ENCODE measurements at regions not wholly inside any gene's neighbourhood (a gene's known extent, or its start where the extent isn't known, plus 50 kb on each side); places are given as distances from the start of the nearest gene placed in this dataset.

DNA sequence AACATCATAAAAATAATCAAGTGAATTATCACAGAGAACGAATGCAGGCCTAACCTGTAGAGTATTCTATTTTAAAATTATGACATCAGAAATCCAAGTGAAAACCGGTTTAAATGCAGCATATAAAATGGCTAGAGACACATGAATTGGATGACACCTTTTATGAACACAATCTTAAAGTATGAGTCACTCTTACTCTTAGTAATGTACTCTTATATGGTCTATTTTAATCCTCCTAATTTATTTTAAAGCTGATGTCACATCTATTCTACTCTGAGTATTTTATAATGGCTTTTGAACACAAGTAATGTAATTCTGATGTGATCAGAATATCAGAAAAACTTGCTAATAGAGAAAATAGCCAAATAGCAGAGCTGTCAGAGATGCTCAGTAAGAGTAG is 161.4 kb upstream of the RADX start:
- TF ChIP-seq CTCF (IDR thresholded peaks at IDR 0.05; ENCODE audit: borderline replicate concordance, control extremely low read depth, extremely low read depth, insufficient read depth, missing control alignments) = no peak
- in situ Hi-C loops (cut with MboI; ENCODE audit: low sequenced_read_pairs, unreplicated experiment) = no loop called here
- DNase-seq (ENCODE audit: low spot score) = no peak

DNA sequence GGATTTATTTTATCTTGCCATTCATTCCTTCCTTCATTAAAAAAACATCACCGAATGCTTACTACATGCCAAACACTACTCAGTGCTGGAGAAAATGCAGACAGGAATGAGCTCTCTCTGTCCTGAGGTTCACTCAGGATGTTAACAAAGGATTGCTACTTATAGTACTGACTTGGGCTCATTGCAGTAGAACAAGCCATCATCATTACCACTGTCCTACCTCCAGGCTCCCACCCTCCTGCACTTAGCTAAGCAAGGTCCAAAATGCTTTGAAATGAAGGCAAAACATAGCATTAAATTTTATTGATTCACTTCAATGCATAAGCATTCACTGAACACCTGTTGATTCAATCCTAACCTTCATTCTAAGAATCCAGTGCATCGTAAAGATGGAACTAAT is 159.8 kb upstream of the RADX start:
- in situ Hi-C loops (cut with MboI; ENCODE audit: low sequenced_read_pairs, unreplicated experiment) = no loop called here
- TF ChIP-seq CTCF (IDR thresholded peaks at IDR 0.05; ENCODE audit: borderline replicate concordance, control extremely low read depth, extremely low read depth, insufficient read depth, missing control alignments) = no peak
- DNase-seq (ENCODE audit: low spot score) = no peak

GRCh38 chrX:106454991-106455390 is 156.8 kb upstream of the RADX start:
- TF ChIP-seq CTCF (IDR thresholded peaks at IDR 0.05; ENCODE audit: borderline replicate concordance, control extremely low read depth, extremely low read depth, insufficient read depth, missing control alignments) = no peak
- DNase-seq (ENCODE audit: low spot score) = no peak
- in situ Hi-C loops (cut with MboI; ENCODE audit: low sequenced_read_pairs, unreplicated experiment) = no loop called here

DNA sequence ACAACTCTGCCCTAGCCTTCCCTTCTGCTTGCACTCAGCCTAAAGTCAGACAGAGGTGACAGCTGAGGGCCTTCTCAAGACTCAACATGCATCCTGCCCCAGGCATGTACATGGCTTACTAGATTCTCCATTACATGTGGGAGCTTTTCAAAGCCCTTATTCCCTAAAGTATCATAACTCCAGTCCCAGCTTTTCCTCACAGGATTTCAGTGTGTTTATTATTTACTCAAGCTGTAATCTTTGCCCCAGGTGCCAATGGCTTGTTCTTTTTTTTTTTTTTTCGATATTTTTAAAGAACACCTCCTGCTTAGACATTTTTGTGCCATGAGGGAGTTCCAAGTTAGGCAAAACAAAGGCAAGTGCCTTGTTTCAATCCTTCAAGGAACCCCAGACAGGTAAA is 154.0 kb upstream of the RADX start:
- in situ Hi-C loops (cut with MboI; ENCODE audit: low sequenced_read_pairs, unreplicated experiment) = no loop called here
- DNase-seq (ENCODE audit: low spot score) = no peak
- no peak for TF ChIP-seq CTCF (IDR thresholded peaks at IDR 0.05; ENCODE audit: borderline replicate concordance, control extremely low read depth, extremely low read depth, insufficient read depth, missing control alignments)

GRCh38 chrX:106467422-106467821 is 144.4 kb upstream of the RADX start:
- TF ChIP-seq CTCF (IDR thresholded peaks at IDR 0.05; ENCODE audit: borderline replicate concordance, control extremely low read depth, extremely low read depth, insufficient read depth, missing control alignments) = no peak
- DNase-seq (ENCODE audit: low spot score) = no peak
- in situ Hi-C loops (cut with MboI; ENCODE audit: low sequenced_read_pairs, unreplicated experiment) = no loop called here

GRCh38 chrX:106467943-106468342 is 143.8 kb upstream of the RADX start:
- TF ChIP-seq CTCF (IDR thresholded peaks at IDR 0.05; ENCODE audit: borderline replicate concordance, control extremely low read depth, extremely low read depth, insufficient read depth, missing control alignments) = no peak
- in situ Hi-C loops (cut with MboI; ENCODE audit: low sequenced_read_pairs, unreplicated experiment) = no loop called here
- DNase-seq (ENCODE audit: low spot score) = no peak

- no peak for TF ChIP-seq CTCF (IDR thresholded peaks at IDR 0.05; ENCODE audit: borderline replicate concordance, control extremely low read depth, extremely low read depth, insufficient read depth, missing control alignments)
- no peak for DNase-seq (ENCODE audit: low spot score)
- in situ Hi-C loops (cut with MboI; ENCODE audit: low sequenced_read_pairs, unreplicated experiment) = no loop called here
Observed at GRCh38 chrX:106468433-106468832, 143.3 kb upstream of the RADX start.
